H1 (cell line): ENCODE measurements at regions not wholly inside any gene's neighbourhood (a gene's known extent, or its start where the extent isn't known, plus 50 kb on each side); places are given as distances from the start of the nearest gene placed in this dataset.

Source experiments
- EZH2 ChIP-seq: fragments of 200-600 bp; sonication (generic); IDR thresholded peaks from 2 replicates; pipeline ENCODE4 v1.7.1; 2012; ENCODE audit warnings: low read depth, mild to moderate bottlenecking, moderate library complexity, low read length, inconsistent platforms; ENCODE audit not compliant: severe bottlenecking

GRCh38 chr9:73715591-73715990 lies 563.9 kb downstream of the ANXA1 start (continued):
- TF ChIP-seq EZH2, result no peak
